Ishikawa (cell line): ENCODE measurements at regions not wholly inside any gene's neighbourhood (a gene's known extent, or its start where the extent isn't known, plus 50 kb on each side); places are given as distances from the start of the nearest gene placed in this dataset.

ENCODE experiments used
- CEBPB ChIP-seq: IDR thresholded peaks from 2 replicates; pipeline ENCODE4 v1.6.1; 2012
- CREB1 ChIP-seq: IDR thresholded peaks from 2 replicates; pipeline ENCODE4 v1.6.1; 2012; ENCODE audit warnings: low read depth
- EGR1 ChIP-seq: IDR thresholded peaks from 2 replicates; pipeline ENCODE4 v1.6.1; 2012
- EP300 ChIP-seq: IDR thresholded peaks from 2 replicates; pipeline ENCODE4 v1.6.1; 2012; ENCODE audit warnings: borderline replicate concordance
- FOXM1 ChIP-seq: IDR thresholded peaks from 2 replicates; pipeline ENCODE4 v1.6.1; 2012; ENCODE audit warnings: low read depth, borderline replicate concordance
- MAX ChIP-seq: IDR thresholded peaks from 2 replicates; pipeline ENCODE4 v1.6.1; 2012
- NFIC ChIP-seq: IDR thresholded peaks from 2 replicates; pipeline ENCODE4 v1.6.1; 2012
- RAD21 ChIP-seq: IDR thresholded peaks from 2 replicates; pipeline ENCODE4 v1.6.1; 2012; ENCODE audit warnings: low read depth
- REST ChIP-seq: IDR thresholded peaks from 2 replicates; pipeline ENCODE4 v1.6.1; 2012; ENCODE audit warnings: low read depth, mild to moderate bottlenecking
- TAF1 ChIP-seq: IDR thresholded peaks from 2 replicates; pipeline ENCODE4 v1.6.1; 2012; ENCODE audit warnings: low read depth, mild to moderate bottlenecking
- TCF12 ChIP-seq: IDR thresholded peaks from 2 replicates; pipeline ENCODE4 v1.6.1; 2012; ENCODE audit warnings: low read depth
- TEAD4 ChIP-seq: IDR thresholded peaks from 2 replicates; pipeline ENCODE4 v1.6.1; 2012
- USF1 ChIP-seq: IDR thresholded peaks from 2 replicates; pipeline ENCODE4 v1.6.1; 2012
- YY1 ChIP-seq: IDR thresholded peaks from 2 replicates; pipeline ENCODE4 v1.6.1; 2012; ENCODE audit warnings: low read depth
- ZBTB7A ChIP-seq: IDR thresholded peaks from 2 replicates; pipeline ENCODE4 v1.6.1; 2012; ENCODE audit warnings: low read depth

GRCh38 chr4:25588206-25588605 lies 67.4 kb upstream of the SLC34A2 start:
- TF ChIP-seq TCF12 (no peak), TAF1 (no peak), ZBTB7A (no peak), RAD21 (no peak), YY1 (no peak), CEBPB (no peak), TEAD4 (no peak), EGR1 (no peak), USF1 (no peak), NFIC (no peak), FOXM1 (no peak), REST (no peak), MAX (no peak), EP300 (no peak), CREB1 (no peak)

- TF ChIP-seq TCF12 (no peak), REST (no peak), ZBTB7A (no peak), EP300 (no peak), NFIC (no peak)
These were observed 65.5 kb upstream of the SLC34A2 start for GRCh38 chr4:25590171-25590570.

GRCh38 chr4:25592736-25593135 lies 62.9 kb upstream of the SLC34A2 start:
- TF ChIP-seq ZBTB7A (no peak), REST (no peak), TAF1 (no peak), NFIC (peak; percentile 71), EP300 (peak; percentile 72), EGR1 (no peak), TEAD4 (peak; percentile 36; the same call in 1 of the 2 replicates), CREB1 (no peak), TCF12 (0 out of 2 replicates have a peak, but pooled peaks have one; percentile 34)
